ENCODE measurements at regions not wholly inside any gene's neighbourhood (a gene's known extent, or its start where the extent isn't known, plus 50 kb on each side); places are given as distances from the start of the nearest gene placed in this dataset.
A peak's percentile ranks its signal among the peaks of the same experiment; 100 is the strongest.
"Not testable (repeated sequence)": the region's sequence is repeated elsewhere in the genome, so short reads cannot be mapped to it uniquely, and the experiment has no call there.

DNA sequence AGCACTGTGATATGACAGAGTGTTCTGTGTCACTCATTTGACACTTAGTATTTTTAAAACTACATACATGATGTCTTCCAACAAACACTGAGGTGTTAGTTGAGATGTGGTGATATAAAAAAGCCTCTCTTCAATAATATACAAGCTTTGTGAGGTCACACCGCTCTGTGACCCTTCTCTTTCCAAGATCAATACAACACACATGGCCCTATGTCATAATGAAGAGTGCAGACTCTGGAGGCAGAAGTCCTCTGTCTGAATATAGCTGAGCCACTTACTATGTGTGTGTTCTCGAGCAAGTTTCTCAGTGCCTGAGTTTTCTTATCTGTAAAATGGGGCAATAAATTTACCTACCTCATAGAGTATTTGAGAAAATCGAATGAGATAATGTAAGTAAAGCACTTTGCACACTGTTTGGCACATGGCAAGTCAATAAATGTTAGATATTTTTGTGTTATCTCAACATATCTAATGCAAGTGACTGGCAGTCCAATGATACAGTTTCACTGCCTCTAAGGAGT is 499.0 kb upstream of the MARCKS start:
- DNase-seq: no peak

DNA sequence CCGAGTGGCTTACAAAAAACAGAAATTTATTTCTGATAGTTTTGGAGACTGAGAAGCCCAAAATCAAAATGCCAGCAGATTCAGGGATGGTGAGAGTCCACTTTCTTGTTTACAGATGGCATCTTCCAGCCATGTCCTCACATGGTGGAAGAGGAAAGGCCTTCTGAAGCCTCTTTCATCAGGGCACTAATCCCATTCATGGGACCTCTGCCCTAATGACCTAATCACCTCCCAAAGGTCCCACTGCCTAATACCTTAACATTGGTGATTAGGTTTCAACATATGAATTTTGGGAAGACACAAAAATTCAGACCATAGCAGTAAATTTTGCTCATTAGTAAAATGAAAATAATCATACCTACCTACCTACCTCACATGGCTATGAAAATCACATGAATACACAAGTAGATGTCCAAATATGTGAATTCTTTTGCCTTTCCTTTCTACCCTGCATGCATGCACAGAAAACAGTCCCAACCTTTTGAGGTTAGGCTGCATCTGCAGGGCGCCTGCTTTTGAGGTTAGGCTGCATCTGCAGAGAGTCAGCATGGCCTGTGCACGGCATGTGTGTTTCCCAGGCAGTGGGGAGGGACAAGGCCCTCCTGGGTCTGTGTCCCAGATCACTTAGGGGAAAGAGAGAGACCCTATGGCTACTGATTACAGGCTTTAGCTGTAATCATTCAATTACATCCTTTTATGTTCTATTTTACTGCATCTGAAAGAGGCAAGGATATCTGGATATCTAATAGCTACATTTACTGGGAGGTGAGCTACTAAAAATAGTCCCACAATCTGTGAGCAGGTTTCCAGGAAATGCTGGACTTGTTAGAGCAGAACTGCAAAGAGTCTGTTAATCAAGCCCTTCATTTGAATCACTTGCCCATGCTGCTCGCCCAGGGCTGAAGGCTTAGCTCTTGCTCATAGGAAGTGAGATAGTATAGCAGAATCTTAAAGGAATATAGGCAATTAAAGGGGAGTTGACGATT is 497.7 kb upstream of the MARCKS start:
- DNase-seq: no peak

DNA sequence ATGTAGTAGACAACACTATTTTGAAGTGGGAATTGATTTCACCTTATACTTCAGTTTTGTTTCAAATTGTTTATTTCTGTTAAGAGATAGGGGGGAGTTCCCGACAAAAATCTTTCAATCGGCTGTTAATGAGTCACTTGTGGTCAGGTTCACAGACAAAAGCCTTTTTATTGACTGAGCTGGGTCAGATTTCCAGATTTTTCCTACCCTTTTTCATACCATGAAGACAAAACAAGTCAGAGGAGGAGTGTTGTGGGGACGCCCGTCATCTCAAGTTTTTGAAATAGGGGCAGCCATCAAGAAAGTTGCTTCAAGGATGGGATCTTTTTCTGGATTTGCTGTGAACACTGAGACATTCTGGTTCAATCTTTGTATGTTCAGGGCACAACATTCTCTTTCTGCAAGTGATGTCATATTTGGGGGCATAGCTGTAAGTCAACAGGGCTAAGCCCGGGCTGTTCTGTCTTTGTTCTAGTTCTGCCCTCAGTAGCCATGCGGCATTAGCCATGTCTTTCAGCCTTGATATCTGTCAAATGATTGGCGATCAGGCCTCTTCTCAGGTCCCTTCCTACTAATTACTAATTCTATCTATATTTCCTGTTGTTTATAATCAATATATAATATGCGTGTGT is 496.0 kb upstream of the MARCKS start:
- DNase-seq: no peak

DNA sequence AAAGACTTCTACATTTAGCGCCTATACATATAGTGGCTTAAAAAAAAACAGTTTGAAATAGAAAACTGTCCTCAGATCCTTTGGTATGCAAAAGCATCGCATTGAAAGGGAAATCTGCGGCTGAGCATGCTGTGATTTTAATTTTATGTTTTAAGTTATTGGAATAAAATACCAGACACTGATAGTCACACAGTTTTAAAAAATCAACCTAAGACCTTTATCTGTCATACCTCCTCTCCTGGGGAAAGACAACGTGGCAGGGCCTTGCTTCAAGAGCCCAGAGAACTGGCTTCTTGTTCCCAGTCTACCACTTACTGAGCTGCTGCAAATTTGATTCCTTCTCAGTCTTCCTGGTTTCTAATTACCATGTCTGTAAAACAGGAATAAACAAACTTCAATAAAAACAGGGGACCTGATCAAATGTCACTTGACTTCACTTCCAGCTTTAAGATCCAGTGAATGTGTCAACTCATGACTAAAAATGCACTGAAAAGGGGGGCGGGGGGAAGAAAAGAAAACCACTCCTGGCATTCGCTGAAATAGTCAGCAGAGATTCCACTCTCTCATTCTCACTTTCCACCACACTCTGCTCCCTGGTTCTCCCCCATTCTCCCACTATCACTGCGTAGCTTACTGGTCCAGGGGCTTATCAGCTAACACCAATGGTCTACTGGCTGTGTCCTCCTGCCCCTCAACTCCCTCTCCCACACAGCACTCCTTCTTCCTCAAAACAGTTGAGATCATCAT is 494.7 kb upstream of the MARCKS start:
- DNase-seq: no peak

DNA sequence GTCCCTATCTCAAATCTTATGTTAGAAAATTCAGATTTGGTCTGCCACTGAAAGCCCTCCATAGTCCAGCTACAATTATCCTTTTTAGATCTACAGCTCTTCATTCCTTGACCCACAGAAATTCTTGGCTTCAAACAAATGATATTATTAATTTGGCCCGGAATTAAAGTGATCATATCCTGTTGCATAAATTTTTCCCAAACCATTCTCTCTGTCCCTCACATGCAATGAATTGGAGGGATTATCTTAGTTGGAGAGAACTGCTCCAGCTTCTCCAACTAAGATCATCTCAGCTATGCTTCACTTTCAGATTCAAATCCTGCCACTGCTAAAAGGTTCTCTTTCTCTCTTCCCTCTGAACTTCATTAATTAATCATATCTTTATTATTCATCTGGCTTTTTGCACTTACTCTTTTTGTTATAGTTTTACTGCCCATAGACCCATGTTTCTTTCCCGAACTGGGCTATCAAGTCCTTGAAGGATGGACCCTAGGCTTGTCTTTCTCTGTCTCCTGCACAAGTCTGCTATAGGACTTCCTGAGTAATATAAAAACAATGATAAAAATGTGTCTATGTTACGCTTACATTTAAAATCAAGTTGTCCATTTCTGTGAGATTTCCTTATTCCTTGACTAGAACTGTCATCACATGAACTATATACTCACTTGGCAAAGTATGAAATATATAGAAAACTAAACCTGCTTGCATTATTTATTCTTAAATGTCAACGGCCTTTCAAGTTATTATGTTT is 493.9 kb upstream of the MARCKS start:
- no peak for DNase-seq

DNA sequence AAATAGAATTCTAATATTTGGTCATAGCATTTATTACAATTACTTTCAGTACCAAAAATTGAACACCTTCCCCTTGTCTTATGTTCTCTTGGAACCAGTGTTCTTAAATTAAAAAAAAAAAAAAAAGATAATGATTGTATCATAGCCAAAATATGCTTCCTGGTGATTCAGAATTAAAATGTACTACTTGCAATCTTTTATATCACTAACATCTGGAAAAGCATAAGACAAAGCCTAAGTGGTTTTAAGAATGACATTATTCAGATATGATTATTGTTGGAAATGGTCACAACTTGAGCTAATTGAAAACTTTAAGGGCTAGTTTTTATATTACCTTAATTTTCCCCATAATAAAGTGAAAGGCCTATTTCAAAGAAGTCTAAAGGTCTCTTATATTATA is 493.3 kb upstream of the MARCKS start:
- DNase-seq: no peak

DNA sequence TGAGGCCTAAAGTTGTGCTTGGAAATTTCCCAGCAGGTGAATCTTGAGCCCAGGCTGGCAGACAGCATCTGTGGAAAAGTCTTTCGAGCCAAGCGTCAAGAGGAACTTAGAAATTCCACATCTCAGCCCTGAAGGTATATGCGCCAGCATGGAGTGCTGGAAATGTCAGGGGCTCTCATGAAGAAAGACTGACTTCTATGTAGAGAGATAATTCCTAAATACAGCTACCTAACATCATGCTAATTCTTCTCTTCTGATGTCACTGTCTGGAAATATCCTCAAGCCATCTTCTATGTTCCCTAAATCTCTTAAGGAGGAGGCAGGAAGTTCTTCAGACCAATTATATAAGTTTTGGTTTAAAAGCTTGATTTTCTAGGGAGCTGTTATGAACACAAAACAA is 492.4 kb upstream of the MARCKS start:
- DNase-seq: no peak

DNA sequence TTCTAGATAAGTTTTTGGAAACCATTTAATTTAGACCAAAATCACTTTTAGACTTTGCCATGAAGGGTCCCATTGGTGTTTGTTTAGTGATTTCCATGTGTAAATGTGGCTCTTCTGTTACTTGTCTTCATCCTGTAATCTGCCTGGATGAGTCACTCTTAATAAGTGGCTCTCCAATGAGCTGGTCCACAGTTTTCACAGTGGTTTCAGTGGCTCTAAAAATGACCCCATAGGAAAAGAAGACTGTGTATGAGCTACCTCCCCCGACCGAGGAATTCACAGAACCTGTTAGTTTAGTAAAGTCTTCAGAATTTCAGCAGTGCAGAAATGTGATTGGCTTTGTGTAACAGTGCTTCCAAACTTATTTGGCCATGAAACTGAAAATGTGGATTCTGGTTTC is 492.0 kb upstream of the MARCKS start:
- no peak for DNase-seq

DNA sequence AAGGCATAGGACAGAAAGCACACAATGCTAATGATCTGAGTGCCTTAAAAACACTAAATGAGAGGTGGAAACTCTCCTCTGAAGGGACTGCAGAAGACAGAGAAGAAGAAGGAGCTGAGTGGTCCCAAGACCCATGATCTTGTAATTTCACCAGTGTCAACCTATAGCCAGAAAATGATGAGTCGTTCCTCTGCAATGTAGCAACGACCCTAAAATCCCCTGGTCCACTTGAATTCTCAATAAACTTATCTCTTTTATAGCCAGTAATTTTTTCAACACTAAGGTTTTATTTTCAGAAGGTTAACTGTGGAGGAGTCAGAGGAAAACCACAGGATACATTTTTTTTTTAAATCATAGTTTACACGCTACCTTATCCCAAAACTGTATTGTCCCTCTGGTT is 490.6 kb upstream of the MARCKS start:
- DNase-seq: no peak

DNA sequence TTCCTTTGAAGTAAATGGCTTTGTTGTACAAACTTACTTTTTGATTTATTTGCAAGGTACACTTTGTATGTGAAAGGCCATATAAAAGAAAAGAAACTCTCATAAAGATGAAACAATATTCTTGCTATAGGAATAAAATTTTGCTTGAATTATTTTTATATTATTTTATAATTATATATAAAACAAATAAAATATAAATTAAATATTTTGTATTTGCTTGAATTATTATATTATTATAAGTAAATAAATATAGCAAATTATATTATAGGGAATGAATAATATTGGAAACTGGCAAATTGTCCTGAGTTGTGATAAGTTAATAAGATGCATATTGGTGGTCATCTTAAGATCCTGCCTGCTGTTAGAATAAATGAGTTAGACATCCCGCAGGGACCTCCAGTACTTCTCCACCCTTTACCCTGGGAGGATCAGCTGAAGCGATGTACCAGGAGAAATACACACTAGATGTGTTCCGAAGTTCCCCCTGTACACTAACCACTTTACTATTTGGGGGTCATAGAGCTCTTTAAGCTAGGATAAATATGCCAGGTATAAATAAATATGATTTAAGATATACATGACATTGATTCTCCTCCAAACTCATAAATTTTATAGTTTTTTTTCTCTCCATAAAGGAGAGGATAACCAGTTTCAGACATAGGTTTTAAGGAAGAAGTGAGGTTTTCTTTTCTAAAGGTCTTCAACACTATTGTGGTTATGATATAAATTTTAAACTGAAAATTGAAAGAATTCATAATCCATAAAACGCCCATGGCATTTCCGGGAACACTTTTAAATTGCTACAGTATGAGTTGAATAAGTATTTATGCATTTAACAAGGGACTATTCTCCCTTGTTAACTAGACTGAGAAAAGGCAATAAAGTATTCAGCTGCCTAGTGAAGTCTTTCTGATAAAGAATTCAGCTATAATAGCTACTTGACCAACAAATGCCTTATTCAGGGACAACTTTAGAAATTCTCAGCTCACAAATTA is 486.3 kb upstream of the MARCKS start:
- DNase-seq: no peak

DNA sequence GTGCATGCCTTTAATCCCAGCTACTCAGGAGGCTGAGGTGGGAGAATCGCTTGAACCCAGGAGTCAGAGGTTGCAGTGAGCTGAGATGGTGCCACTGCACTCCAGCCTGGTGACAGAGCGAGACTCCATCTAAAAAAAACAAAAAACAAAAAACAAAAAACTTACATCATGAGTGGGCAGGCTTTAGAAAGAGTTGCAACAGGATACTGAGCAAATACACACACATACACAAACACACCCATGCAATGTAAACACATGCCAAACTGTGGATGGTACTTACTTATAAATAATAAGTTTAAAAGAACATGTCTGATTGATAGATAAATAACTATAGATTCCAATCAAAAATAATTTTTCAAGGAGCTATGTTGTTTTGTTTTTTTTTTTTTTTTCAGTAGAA is 481.7 kb upstream of the MARCKS start:
- not testable (repeated sequence) for DNase-seq

DNA sequence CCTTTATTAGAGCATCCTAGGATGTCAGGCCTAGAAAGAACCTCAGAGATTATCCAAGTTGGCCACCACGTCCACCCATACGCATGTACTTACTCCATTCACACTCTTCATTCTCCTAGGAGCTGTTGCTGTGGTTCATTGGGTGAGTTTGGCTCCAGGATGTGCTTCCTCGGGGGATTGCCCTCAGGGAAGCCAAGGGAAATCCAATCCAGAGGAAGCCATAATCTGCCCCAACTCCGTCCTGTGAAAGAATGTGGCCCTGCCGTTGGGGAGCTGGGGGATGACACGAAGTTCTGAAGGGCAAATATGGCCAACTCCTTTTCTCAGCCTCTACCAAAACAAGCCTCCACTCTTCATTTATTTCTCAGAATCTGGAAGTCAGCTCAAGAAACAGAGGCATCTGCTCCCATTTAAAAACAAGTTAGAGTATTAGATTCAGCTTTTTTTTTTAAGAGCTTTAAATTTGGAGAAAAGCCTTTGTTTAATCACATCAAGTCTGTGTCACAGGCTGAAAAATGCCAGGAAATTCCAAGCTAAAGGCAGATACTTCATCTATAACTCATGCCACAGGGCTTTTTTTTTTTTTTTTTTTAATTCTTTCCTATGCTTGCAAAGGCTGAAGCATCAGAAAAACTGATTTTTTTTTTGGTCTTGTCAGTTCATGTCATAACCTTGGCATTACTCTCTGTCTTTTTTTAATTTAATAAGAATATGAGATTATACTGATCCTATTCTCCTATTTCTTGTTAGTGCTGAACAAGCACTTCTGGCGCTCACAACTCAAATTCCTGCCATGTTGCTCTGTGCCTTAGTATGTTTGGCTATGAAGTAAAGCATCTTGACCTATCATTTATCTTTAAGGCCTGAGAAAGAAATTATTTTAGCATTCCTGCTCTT is 480.9 kb upstream of the MARCKS start:
- no peak for DNase-seq

DNA sequence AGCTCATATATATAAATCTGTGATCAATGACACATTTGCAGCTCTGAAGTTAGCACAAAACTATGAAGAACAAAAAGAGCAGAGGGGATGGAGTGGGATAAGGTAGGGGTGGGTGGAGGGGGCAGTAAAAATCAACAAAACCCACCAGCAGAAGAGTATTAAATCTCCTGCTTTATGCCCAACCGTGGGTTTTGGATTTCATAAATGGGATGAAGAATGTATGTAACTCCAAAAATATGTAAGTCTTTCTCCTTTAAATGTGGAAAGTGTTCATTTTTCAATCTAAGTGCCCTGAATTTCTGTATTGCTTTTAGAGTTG is 480.3 kb upstream of the MARCKS start:
- no peak for DNase-seq

DNA sequence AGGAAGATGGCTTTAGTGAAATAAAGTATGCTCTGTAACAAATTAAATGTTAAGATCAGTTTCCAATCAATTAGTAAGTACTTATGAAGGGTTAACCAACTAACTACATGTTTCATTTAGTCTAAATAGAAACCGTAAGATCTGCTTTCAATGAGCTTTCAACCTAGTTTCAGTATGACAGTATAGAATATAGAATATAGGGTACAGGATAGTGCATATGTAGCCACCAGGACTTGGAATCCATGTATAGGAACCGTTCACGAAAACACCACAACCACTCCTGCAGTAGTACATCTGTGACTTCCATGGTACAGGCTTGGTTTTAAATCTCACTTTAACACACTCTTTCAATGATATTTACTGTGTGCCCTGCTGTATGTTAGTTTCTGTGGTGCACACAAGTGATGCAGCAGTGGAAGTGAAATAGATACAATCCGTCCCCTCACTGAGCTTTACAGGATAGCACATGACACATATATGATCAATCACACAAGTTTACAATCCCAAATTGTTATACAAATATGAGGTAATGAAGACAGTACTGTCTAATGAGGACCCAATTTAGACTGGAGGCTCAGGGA is 479.7 kb upstream of the MARCKS start:
- DNase-seq: no peak

DNA sequence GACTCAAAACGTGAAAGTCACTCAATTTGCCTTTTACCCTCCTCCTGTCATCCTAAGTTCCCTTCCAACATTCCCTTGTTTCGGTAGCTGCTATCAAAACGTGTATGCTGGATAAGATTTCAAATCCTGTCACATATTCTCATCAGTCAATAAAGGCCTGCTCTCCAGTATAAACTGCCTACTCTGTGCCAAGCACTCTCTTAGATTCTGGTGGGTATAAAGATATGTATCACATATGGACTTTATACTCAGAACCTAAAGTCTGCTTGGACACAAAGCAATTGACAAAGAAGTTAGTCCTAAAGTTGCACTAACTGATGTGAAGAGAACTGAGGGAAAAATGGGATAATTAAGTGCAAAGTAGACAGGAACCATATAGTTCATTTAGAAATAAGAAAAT is 476.6 kb upstream of the MARCKS start:
- DNase-seq: peak in 1 of 5 experiments; percentile 3

DNA sequence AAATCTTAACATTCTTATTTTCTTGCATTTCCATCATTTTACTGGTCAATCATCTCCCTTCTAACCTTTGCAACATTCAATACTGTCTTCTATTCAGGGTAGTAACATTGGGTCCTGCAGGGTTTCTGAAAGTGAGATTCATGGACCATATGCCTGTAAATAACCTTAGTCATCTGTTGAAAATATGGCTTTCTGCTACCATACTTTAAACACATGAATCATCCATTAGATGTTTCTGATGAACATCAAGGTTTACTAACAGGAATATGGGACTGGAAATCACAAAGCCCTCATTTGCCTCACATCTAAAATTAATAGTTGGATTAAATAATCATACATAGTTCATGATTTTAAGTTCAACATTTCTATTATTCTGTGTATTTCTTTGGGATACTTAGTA is 475.9 kb upstream of the MARCKS start:
- DNase-seq: no peak

DNA sequence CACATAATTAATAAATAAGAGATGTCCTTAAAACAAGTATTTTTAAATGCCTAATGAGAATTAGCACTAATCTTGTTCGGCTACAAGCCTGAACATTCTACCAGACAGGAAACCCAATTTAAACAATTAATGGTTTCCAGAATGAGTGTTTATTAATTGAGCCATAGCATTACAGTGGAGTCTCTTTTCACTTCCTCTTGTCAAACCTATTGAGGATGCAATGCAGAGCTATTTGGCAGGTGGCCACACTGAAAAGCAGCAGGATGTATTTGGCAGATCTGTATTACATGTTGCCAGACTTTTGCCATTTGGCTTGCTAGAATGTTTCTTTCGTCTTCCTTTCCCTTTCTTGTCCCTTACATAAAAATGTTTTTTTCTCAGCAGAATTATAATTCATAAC is 475.2 kb upstream of the MARCKS start:
- DNase-seq: no peak

DNA sequence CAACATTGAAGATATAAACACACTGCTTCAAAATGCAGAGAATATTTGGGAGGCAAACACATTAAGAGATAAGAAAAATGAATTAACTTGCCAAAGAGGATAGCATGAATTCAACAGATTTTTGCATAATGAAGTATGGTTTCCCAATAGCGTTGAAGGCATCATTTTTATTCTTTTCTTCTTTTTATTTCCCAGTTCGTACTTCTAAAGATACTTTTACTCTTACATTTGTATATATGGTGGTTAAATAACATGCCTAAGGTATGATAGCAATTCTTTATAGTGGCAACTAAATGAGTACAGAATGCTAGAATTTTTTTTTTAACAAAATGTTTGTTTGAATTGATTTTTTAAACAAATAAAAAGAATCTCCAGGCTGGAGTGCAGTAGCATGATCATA is 473.4 kb upstream of the MARCKS start:
- DNase-seq: no peak

DNA sequence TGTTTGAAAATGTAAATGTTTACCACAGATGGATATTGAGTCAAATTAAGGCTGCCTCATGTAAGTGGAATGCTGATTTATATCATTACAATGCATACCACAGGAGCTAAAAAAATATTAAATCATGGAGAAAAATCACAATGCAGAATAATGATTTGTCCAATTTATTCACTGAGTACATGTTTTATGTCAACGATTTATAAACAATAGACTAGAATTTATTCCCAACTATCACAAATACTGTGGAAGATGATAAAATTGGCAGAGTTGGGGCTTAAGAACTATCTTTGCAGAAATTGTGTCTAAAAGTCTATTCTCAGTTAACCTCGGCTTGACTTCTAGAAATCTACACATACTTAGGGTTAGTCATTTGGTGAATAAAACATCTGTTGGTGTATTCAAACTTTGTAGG is 472.1 kb upstream of the MARCKS start:
- no peak for DNase-seq

DNA sequence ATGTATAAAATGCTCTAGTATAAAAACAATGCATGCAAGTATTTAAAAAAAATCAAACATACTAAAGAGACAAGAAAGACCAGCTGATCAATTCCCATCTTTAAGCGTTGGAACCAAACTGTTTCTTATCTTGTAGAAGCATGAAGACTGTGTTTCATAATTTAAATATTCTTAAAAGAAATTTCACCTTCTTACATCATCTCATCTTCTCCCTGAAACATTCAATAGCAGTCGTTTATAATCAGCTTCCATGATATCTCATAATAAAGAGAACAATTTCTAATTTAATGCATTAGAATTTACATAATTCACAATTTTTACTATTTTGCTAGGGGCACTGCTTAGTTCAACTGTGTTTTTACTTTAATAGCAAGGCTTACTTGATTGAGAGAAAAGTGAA is 468.1 kb upstream of the MARCKS start:
- no peak for DNase-seq
